ENCODE measurements at regions not wholly inside any gene's neighbourhood (a gene's known extent, or its start where the extent isn't known, plus 50 kb on each side); places are given as distances from the start of the nearest gene placed in this dataset.

GRCh38 chr5:8953911-8954438, 591.9 kb downstream of the SEMA5A start:
- TF ChIP-seq CTCF (conservative IDR thresholded peaks at IDR 0.05): no peak
- TF ChIP-seq ZFX (IDR thresholded peaks at IDR 0.05): no peak

DNA sequence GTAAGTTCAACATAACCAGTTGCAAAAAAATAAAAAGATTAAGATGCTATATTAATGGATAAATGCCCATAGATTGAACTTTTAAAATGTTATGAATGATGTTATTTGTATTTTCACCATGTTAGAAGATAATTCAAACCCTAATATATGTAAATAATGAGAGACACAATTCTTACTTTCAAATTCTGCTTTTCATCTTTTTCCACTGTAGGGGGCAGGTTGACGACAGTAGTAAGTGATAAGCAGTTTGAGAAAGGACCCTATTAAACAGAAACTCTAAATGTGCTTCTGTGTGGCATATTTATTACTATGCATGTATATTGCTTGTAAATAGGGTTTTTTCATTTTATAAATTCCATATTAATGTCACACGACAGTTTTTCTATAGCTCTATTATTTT, 591.1 kb downstream of the SEMA5A start:
- H3K27ac ChIP-seq: no peak overlapping the region
- TF ChIP-seq ZFX (IDR thresholded peaks at IDR 0.05) (no peak), CTCF (conservative IDR thresholded peaks at IDR 0.05) (peak; percentile 6; the same call in 1 of the 2 replicates)

More at GRCh38 chr5:8953911-8954438, 591.9 kb downstream of the SEMA5A start:
- no peak overlapping the region for H3K27ac ChIP-seq

DNA sequence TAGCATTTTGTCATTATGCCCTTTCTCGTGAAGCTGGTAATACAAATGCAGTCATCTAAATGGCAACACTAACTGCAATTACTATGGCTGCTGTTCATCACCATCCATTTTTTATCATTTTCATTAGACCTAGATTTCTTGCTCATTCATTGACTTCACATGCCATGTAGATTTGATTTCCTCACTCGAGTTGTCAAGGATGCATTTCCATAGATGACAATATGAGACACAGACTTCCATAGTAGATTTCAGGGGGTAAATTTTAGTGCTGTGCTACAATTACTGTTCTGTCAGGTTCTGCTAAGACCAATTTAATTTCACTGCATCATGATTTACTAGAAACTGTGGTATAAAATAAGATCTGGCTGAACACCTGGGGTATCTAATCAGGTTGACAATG, 589.2 kb downstream of the SEMA5A start:
- H3K27ac ChIP-seq: no peak overlapping the region
- TF ChIP-seq ZFX (IDR thresholded peaks at IDR 0.05): no peak
- no peak for TF ChIP-seq CTCF (conservative IDR thresholded peaks at IDR 0.05)

GRCh38 chr5:8958602-8959001, 587.3 kb downstream of the SEMA5A start:
- TF ChIP-seq CTCF (conservative IDR thresholded peaks at IDR 0.05): no peak
- TF ChIP-seq ZFX (IDR thresholded peaks at IDR 0.05): no peak
- no peak overlapping the region for H3K27ac ChIP-seq

DNA sequence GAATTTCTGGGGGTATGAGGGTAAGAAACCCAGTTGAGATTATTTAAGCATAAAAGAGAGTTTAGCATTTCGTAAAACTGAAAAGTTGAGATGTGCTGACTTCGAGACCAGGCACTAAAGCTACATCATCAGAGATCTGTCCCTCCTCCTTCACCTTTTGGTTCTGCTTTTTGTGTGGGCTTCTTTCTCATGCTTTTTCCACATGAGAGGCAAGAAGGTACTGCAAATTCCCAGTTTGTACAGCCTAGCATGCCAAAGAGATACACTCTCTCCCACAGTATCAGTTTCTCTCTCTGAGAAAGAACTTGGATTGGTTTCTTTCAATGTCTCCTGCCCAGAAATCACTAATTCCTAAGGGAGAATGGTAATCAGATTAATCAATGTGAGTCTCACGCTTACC, 584.7 kb downstream of the SEMA5A start:
- H3K27ac ChIP-seq: no peak overlapping the region

GRCh38 chr5:8961956-8962355, 583.9 kb downstream of the SEMA5A start:
- H3K27ac ChIP-seq: no peak overlapping the region
- TF ChIP-seq ZFX (IDR thresholded peaks at IDR 0.05) (no peak), CTCF (conservative IDR thresholded peaks at IDR 0.05) (no peak)

More for the DNA sequence above, 584.7 kb downstream of the SEMA5A start:
- TF ChIP-seq ZFX (IDR thresholded peaks at IDR 0.05) (no peak), CTCF (conservative IDR thresholded peaks at IDR 0.05) (no peak)

- no peak overlapping the region for H3K27ac ChIP-seq
- TF ChIP-seq CTCF (conservative IDR thresholded peaks at IDR 0.05) (no peak), ZFX (IDR thresholded peaks at IDR 0.05) (no peak)
Measured at GRCh38 chr5:8981016-8981415, 564.9 kb downstream of the SEMA5A start.

Measured in C4-2B (cell line).